Vagina (tissue), 2 donors: ENCODE measurements at regions not wholly inside any gene's neighbourhood (a gene's known extent, or its start where the extent isn't known, plus 50 kb on each side); places are given as distances from the start of the nearest gene placed in this dataset.

Source experiments
- POLR2A ChIP-seq, 2 donors: fragments of 450-650 bp; IDR thresholded peaks; one replicate each; pipeline ENCODE4 v1.6.1; 2017; ENCODE audit warnings: antibody characterized with exemption in 2 of 2, mild to moderate bottlenecking in 2 of 2, moderate library complexity in 2 of 2
- POLR2AphosphoS5 ChIP-seq, 2 donors: sonication (generic); formaldehyde crosslinking; IDR thresholded peaks; one replicate each; pipeline ENCODE4 v1.9.0; 2017; ENCODE audit warnings: antibody characterized with exemption in 2 of 2, mild to moderate bottlenecking in 2 of 2, low read depth in 1 of 2; ENCODE audit not compliant: insufficient read depth in 1 of 2

- TF ChIP-seq POLR2A (IDR thresholded peaks at IDR 0.05) (no peak), POLR2AphosphoS5 (IDR thresholded peaks at IDR 0.05; ENCODE audit: insufficient read depth in 1 of 2, low read depth in 1 of 2) (no peak)
Measured at GRCh38 chr9:79026316-79026715, 545.4 kb upstream of the TLE4 start.
